Thyroid gland (tissue), 4 donors: ENCODE measurements at regions not wholly inside any gene's neighbourhood (a gene's known extent, or its start where the extent isn't known, plus 50 kb on each side); places are given as distances from the start of the nearest gene placed in this dataset.

ENCODE experiments used
- DNase-seq, 2 donors: peaks; one replicate each; pipeline ENCODE4 v3.0.0-alpha.2; 2019
- H3K27ac ChIP-seq, 3 donors: fragments of 200-600 bp; sonication (generic); 1 replicate in 2 of 3; 2 replicates in 1 of 3; pipeline ENCODE4 v1.5.1; 2016 to 2019; ENCODE audit warnings: mild to moderate bottlenecking in 1 of 3, moderate library complexity in 1 of 3
- H3K27me3 ChIP-seq: fragments of 200-600 bp; sonication (generic); one replicate; pipeline ENCODE4 v1.5.1; 2019
- H3K36me3 ChIP-seq, 2 donors: fragments of 200-600 bp; sonication (generic); one replicate each; pipeline ENCODE4 v1.5.1; 2016 to 2019
- H3K4me1 ChIP-seq, 2 donors: fragments of 200-600 bp; sonication (generic); one replicate each; pipeline ENCODE4 v1.5.1; 2017 to 2019
- H3K4me3 ChIP-seq, 3 donors: fragments of 200-600 bp; sonication (generic); replicated peaks in 1 of 3; 1 replicate in 2 of 3; 2 replicates in 1 of 3; pipeline ENCODE4 v1.5.1; 2016; ENCODE audit warnings: mild to moderate bottlenecking in 1 of 3
- H3K9me3 ChIP-seq: fragments of 200-600 bp; sonication (generic); one replicate; pipeline ENCODE4 v1.5.1; 2017
- POLR2A ChIP-seq, 2 donors: fragments of 450-650 bp; IDR thresholded peaks; one replicate each; pipeline ENCODE4 v1.6.1; 2017; ENCODE audit warnings: antibody characterized with exemption in 2 of 2, mild to moderate bottlenecking in 2 of 2, moderate library complexity in 1 of 2
- WGBS, 2 donors: methylation state at CpG; one replicate each; pipeline ENCODE4 v1.1.5; 2017; 5-methylcytosine and 5-hydroxymethylcytosine counted together
- intact Hi-C: fragments of 100-400 bp; cut with DNase I; formaldehyde crosslinking; loops from one replicate; pipeline ENCODE4 v1.15.1; 2023
- TF ChIP-seq, protein P1 (sequence below), 6 experiments: fragments of 200-600 bp in 3 of 6; fragments of 450-650 bp in 3 of 6; sonication (generic) in 3 of 6; IDR thresholded peaks; one replicate each; pipeline ENCODE4 v1.5.1; 2016 to 2019; ENCODE audit warnings: antibody characterized with exemption in 6 of 6, mild to moderate bottlenecking in 2 of 6, inconsistent platforms in 1 of 6, moderate library complexity in 1 of 6

DNA sequence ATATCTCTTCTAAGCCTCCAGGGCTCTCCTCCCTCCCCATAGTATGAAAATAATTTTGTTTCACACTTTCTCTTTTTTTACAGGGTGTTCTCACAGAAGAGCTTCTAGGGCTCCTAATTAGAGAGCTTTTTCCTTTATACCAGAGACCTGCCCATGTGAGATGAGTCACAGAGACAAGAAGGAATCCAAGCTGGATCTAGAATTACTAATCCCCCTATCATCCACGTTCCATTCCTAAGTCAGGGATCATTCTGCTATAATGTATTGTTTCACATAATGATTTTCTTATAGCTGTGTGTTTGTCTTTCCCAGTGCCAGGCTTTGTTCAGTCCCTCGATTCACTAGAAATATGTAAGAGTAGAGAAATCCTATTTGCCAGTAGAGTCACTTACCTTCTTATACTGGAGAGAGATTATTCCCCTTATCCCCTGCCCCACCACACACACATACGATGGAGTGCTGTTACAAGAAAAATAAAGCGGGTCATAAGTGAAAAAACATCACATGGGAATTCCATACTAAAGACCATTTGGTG is 778.3 kb upstream of the LRRC4C start:
- no peak for DNase-seq
- intact Hi-C loops: no loop called here

DNA sequence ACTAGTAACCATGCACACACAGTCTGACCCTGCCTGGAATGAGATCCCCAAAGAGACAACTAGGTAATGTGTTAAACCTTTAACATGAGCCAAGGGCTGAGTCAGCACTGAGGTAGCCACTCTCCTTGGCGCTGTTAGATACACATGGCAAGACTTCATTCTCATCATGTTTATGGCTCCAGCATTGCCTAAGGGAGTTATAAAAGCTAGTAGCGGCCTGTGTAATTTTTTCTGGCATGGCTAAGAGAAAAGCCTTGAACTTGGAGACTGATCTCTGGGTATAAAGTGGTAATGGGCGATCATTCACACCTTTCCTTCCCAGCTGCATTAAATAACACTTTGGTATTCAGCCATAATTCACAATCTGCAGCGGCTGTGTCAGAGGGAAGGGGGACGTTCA is 779.7 kb upstream of the LRRC4C start:
- Histone ChIP-seq H3K4me1 (no peaks in the 10 kb centered on the region), H3K4me3 (no peak overlapping the region), H3K27me3 (no peaks in the 10 kb centered on the region), H3K27ac (no peak overlapping the region), H3K9me3 (no peaks in the 10 kb centered on the region), H3K36me3 (no peaks in the 10 kb centered on the region)
- no peak for DNase-seq
- 76 to 80% methylated on average over 5 of the region's 5 CpGs for WGBS, 2 donors
- intact Hi-C loops: no loop called here
- TF ChIP-seq, protein P1, sequence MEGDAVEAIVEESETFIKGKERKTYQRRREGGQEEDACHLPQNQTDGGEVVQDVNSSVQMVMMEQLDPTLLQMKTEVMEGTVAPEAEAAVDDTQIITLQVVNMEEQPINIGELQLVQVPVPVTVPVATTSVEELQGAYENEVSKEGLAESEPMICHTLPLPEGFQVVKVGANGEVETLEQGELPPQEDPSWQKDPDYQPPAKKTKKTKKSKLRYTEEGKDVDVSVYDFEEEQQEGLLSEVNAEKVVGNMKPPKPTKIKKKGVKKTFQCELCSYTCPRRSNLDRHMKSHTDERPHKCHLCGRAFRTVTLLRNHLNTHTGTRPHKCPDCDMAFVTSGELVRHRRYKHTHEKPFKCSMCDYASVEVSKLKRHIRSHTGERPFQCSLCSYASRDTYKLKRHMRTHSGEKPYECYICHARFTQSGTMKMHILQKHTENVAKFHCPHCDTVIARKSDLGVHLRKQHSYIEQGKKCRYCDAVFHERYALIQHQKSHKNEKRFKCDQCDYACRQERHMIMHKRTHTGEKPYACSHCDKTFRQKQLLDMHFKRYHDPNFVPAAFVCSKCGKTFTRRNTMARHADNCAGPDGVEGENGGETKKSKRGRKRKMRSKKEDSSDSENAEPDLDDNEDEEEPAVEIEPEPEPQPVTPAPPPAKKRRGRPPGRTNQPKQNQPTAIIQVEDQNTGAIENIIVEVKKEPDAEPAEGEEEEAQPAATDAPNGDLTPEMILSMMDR (IDR thresholded peaks at IDR 0.05): no peak
- TF ChIP-seq POLR2A (IDR thresholded peaks at IDR 0.05): no peak

More for the DNA sequence above, 778.3 kb upstream of the LRRC4C start:
- TF ChIP-seq, protein P1 (IDR thresholded peaks at IDR 0.05): no peak
- no peak for TF ChIP-seq POLR2A (IDR thresholded peaks at IDR 0.05)
- no peak overlapping the region for H3K4me3 ChIP-seq
- no peaks in the 10 kb centered on the region for H3K36me3 ChIP-seq
- WGBS, 2 donors: 55 to 59% methylated on average over 4 of the region's 4 CpGs
- no peaks in the 10 kb centered on the region for H3K27me3 ChIP-seq
- no peaks in the 10 kb centered on the region for H3K9me3 ChIP-seq
- no peak overlapping the region for H3K27ac ChIP-seq
- no peaks in the 10 kb centered on the region for H3K4me1 ChIP-seq

DNA sequence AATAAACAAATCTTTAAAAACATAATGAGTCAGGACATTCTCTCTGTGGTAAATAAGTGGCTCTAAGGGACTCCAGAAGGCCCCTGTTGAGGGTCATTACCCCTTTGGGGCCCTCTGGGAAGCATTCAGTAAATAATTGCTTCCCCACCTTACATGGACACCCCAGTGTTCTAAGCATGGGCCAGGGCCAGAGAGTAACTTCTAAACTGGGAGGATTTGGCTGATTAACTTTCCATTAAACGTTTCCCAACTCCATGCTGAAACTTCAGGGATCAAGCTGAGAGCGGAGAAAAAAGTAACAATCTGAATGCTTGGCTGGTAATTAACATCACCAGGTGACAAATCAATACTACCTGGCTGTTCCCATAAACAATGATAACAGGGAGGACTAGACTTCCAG is 783.9 kb upstream of the LRRC4C start:
- no peaks in the 10 kb centered on the region for H3K9me3 ChIP-seq
- no peaks in the 10 kb centered on the region for H3K4me1 ChIP-seq
- H3K27ac ChIP-seq: no peak overlapping the region
- WGBS, 2 donors: 54 to 58% methylated on average over 2 of the region's 2 CpGs
- TF ChIP-seq POLR2A (IDR thresholded peaks at IDR 0.05): no peak
- TF ChIP-seq, protein P1 (IDR thresholded peaks at IDR 0.05): no peak
- intact Hi-C loops: no loop called here
- H3K27me3 ChIP-seq: no peaks in the 10 kb centered on the region
- H3K4me3 ChIP-seq: no peak overlapping the region
- no peaks in the 10 kb centered on the region for H3K36me3 ChIP-seq
- no peak for DNase-seq

DNA sequence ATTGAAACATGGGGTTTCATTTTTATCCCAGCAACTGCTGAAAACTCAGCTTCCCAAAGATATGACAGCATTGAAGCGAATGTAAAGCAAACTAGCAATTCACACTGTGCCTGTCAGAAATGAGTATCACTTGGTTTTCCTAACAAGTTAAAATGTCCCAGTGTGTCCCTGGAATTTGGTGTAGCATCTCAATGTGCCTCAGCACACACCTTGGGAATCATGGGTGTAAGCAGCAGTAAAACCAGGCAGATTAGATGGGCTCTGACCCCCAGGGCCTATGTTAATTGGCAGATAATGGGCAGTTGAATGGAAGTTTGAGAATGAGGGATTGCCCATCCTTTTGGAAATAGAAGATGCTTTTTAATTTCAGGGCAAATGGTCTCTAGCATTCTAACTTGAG is 784.9 kb upstream of the LRRC4C start:
- no peak for DNase-seq
- Histone ChIP-seq H3K36me3 (no peaks in the 10 kb centered on the region), H3K9me3 (no peaks in the 10 kb centered on the region), H3K27ac (no peak overlapping the region), H3K27me3 (no peaks in the 10 kb centered on the region), H3K4me1 (no peaks in the 10 kb centered on the region), H3K4me3 (no peak overlapping the region)
- TF ChIP-seq, protein P1 (IDR thresholded peaks at IDR 0.05): no peak
- TF ChIP-seq POLR2A (IDR thresholded peaks at IDR 0.05): no peak
- 88 to 89% methylated on average over 1 of the region's 1 CpG for WGBS, 2 donors
- intact Hi-C loops: no loop called here

DNA sequence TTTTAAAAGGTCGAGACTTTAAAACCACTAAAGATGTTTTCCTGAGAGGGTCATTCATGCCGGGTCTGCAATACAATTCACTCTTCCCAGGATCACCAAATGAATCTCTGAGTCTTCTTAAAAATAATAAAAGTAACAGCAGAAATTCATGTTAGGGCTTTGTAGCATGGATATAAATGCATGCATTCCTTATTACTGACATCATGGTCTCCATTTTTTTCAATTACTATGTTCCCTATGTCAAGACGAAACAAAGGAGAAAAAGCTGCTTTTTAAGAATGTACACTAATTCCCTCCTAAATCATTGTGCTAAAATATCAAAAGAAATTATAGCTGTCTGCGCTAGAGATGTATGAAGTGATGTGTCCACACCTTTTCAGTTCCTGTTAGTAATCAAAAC is 789.9 kb upstream of the LRRC4C start:
- TF ChIP-seq, protein P1 (IDR thresholded peaks at IDR 0.05): no peak
- no peak for TF ChIP-seq POLR2A (IDR thresholded peaks at IDR 0.05)
- 79 to 80% methylated on average over 4 of the region's 4 CpGs for WGBS, 2 donors
- Histone ChIP-seq H3K9me3 (no peaks in the 10 kb centered on the region), H3K27ac (no peak overlapping the region), H3K4me1 (no peaks in the 10 kb centered on the region), H3K4me3 (no peak overlapping the region), H3K27me3 (no peaks in the 10 kb centered on the region), H3K36me3 (no peaks in the 10 kb centered on the region)
- intact Hi-C loops: no loop called here
- DNase-seq: no peak
